Stimulated activated effector memory CD8-positive, alpha-beta T cell treated with anti-CD3 and anti-CD28 coated beads, Interleukin-12 subunit alpha, Interleukin-12 subunit beta, amount 100 ng/mL, for 72 hours (primary cell): ENCODE measurements at regions not wholly inside any gene's neighbourhood (a gene's known extent, or its start where the extent isn't known, plus 50 kb on each side); places are given as distances from the start of the nearest gene placed in this dataset.

ENCODE experiments used
- ATAC-seq: fragments of 150-1000 bp; cut with Tn5 transposase; 2 replicates; pipeline ENCODE4 v1.10.0; 2021
- DNase-seq, 2 donors: peaks; one replicate each; pipeline ENCODE4 v3.0.0; 2021 to 2022; ENCODE audit warnings: low spot score in 2 of 2
- H3K27ac Mint-ChIP-seq: one replicate; pipeline ENCODE4 v1.8.0; 2022; ENCODE audit warnings: mild to moderate bottlenecking, mixed read lengths
- H3K36me3 Mint-ChIP-seq: one replicate; pipeline ENCODE4 v1.8.0; 2022; ENCODE audit warnings: mild to moderate bottlenecking, mixed read lengths
- H3K4me1 Mint-ChIP-seq: one replicate; pipeline ENCODE4 v1.8.0; 2022; ENCODE audit warnings: mixed read lengths
- H3K4me3 Mint-ChIP-seq: one replicate; pipeline ENCODE4 v1.8.0; 2022; ENCODE audit warnings: mild to moderate bottlenecking, mixed read lengths
- H3K9me3 Mint-ChIP-seq: one replicate; pipeline ENCODE4 v1.8.0; 2022; ENCODE audit warnings: mixed read lengths

DNA sequence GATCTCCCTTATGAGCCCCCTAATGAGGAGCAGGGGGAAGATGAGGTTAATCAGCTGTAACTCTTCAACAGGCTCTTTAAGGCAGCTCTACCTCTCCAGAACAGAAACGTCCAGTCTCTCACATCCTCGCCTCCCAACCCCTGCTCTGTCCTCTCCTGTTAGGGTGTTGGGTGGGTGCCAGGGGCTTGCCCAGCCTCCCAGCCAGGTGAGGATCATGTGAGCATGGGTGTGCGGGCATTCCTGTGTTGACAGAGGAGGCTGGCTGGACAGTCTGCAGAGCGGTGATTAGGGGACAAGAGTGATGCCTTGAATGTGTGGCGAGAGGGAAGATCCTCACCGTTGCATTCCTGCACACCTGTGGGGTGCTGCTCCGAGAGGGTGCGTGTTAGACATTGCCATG lies 51.7 kb downstream of the CCDC180 start:
- DNase-seq: no peak
- H3K4me1 Mint-ChIP-seq: peaks cover 8% of the 10 kb centered on the region
- no peaks in the 10 kb centered on the region for H3K36me3 Mint-ChIP-seq
- no peaks in the 10 kb centered on the region for H3K9me3 Mint-ChIP-seq
- ATAC-seq: no peak
- no peak overlapping the region for H3K4me3 Mint-ChIP-seq
- peak overlapping the region; percentile 44 for H3K27ac Mint-ChIP-seq
